B cell (primary cell): ENCODE measurements at regions not wholly inside any gene's neighbourhood (a gene's known extent, or its start where the extent isn't known, plus 50 kb on each side); places are given as distances from the start of the nearest gene placed in this dataset.

ENCODE experiments used
- ATAC-seq: fragments of 200-7000 bp; cut with Tn5 transposase; one replicate; pipeline ENCODE4 v1.10.0; 2021; ENCODE audit warnings: low read depth, mild to moderate bottlenecking, moderate number of reproducible peaks, moderate library complexity
- CTCF ChIA-PET: fragments of 350-600 bp; sonication (Branson Sonifier 250); formaldehyde crosslinking; loops from one replicate; lab custom pipeline; 2021; ENCODE audit warnings: antibody characterized with exemption, inconsistent platforms; lab: Charles Lee
- POLR2A ChIA-PET: fragments of 350-600 bp; sonication (Branson Sonifier 250); formaldehyde crosslinking; loops from one replicate; lab custom pipeline; 2021; ENCODE audit warnings: antibody characterized with exemption; lab: Charles Lee
- DNase-seq: peaks from one replicate; pipeline ENCODE4 v3.0.0; 2013
- H2AFZ ChIP-seq: 2 replicates; pipeline ENCODE4 v1.6.1; 2012; ENCODE audit warnings: mild to moderate bottlenecking, low read depth, low read length; ENCODE audit not compliant: insufficient read depth, poor library complexity, severe bottlenecking
- H3K27ac ChIP-seq, 2 donors: 1 replicate in 1 of 2; 2 replicates in 1 of 2; pipeline ENCODE4 v1.5.1; 2012 to 2013; ENCODE audit warnings: low read length in 2 of 2, mild to moderate bottlenecking in 2 of 2, moderate library complexity in 1 of 2
- H3K27me3 ChIP-seq, 4 experiments: fragments of 200-600 bp in 1 of 4; sonication (generic) in 1 of 4; replicated peaks in 1 of 4; 1 replicate in 2 of 4; 2 replicates in 2 of 4; pipeline versions ENCODE4 v1.6.1 to v1.7.0; 2013 to 2016; ENCODE audit warnings: low read length in 3 of 4, mild to moderate bottlenecking in 2 of 4, mixed read lengths in 1 of 4, moderate library complexity in 1 of 4; ENCODE audit not compliant: insufficient read depth in 4 of 4, control insufficient read depth in 3 of 4; ENCODE audit errors: control extremely low read depth in 1 of 4
- H3K36me3 ChIP-seq, 2 experiments: replicated peaks in 1 of 2; 1 replicate in 1 of 2; 2 replicates in 1 of 2; pipeline versions ENCODE4 v1.6.1 to v1.7.1; 2013; ENCODE audit warnings: low read length in 1 of 2; ENCODE audit not compliant: insufficient read depth in 2 of 2, control insufficient read depth in 1 of 2; ENCODE audit errors: control extremely low read depth in 1 of 2, extremely low read depth in 1 of 2
- H3K4me1 ChIP-seq, 2 donors: fragments of 200-600 bp in 1 of 2; sonication (generic) in 1 of 2; 1 replicate in 1 of 2; 2 replicates in 1 of 2; pipeline versions ENCODE4 v1.5.1 to v1.6.1; 2013 to 2017; ENCODE audit warnings: low read length in 2 of 2; ENCODE audit not compliant: control insufficient read depth in 2 of 2, insufficient read depth in 2 of 2
- H3K4me2 ChIP-seq: replicated peaks from 2 replicates; pipeline ENCODE3; 2012; ENCODE audit warnings: mild to moderate bottlenecking, low read depth, low read length; ENCODE audit not compliant: poor library complexity, severe bottlenecking
- H3K4me3 ChIP-seq, 5 experiments: fragments of 200-600 bp in 1 of 5; sonication (generic) in 1 of 5; 1 replicate in 3 of 5; 2 replicates in 2 of 5; pipeline versions ENCODE4 v1.5.1 to v1.7.0; 2011 to 2016; ENCODE audit warnings: low read length in 4 of 5, mild to moderate bottlenecking in 4 of 5, low read depth in 2 of 5, control low read depth in 1 of 5, moderate library complexity in 1 of 5; ENCODE audit not compliant: insufficient read depth in 1 of 5; ENCODE audit errors: control extremely low read depth in 1 of 5, extremely low read depth in 1 of 5
- H3K79me2 ChIP-seq: fragments of 200-600 bp; sonication (generic); one replicate; pipeline ENCODE4 v1.6.0; 2016; ENCODE audit warnings: low read length; ENCODE audit not compliant: control insufficient read depth, insufficient read depth
- H3K9ac ChIP-seq: fragments of 200-600 bp; sonication (generic); 2 replicates; pipeline ENCODE4 v1.6.1; 2017; ENCODE audit warnings: mild to moderate bottlenecking, low read length, moderate library complexity
- H3K9me3 ChIP-seq, 3 donors: one replicate each; pipeline versions ENCODE4 v1.6.1 to v1.7.1; 2013; ENCODE audit warnings: low read length in 2 of 3; ENCODE audit not compliant: control insufficient read depth in 2 of 3, insufficient read depth in 1 of 3; ENCODE audit errors: control extremely low read depth in 1 of 3
- H4K20me1 ChIP-seq: 2 replicates; pipeline ENCODE4 v1.6.0; 2012; ENCODE audit warnings: mild to moderate bottlenecking, low read length; ENCODE audit not compliant: insufficient read depth, control insufficient read depth, poor library complexity, severe bottlenecking
- H3K27ac Mint-ChIP-seq: one replicate; pipeline ENCODE4 v1.8.0; 2021; ENCODE audit warnings: mixed read lengths
- H3K27me3 Mint-ChIP-seq: one replicate; pipeline ENCODE4 v1.8.0; 2021; ENCODE audit warnings: mixed read lengths
- H3K4me1 Mint-ChIP-seq: one replicate; pipeline ENCODE4 v1.8.0; 2021; ENCODE audit warnings: mixed read lengths
- H3K4me3 Mint-ChIP-seq: one replicate; pipeline ENCODE4 v1.8.0; 2021; ENCODE audit warnings: mixed read lengths
- H3K9me3 Mint-ChIP-seq: one replicate; pipeline ENCODE4 v1.8.0; 2022; ENCODE audit warnings: mixed read lengths; ENCODE audit not compliant: insufficient read depth
- EZH2 ChIP-seq: IDR thresholded peaks from 2 replicates; pipeline ENCODE4 v1.6.1; 2012; ENCODE audit warnings: borderline replicate concordance, low read depth, mild to moderate bottlenecking, moderate library complexity, low read length; ENCODE audit not compliant: insufficient read depth, poor library complexity, severe bottlenecking
- WGBS: methylation state at CpG from one replicate; pipeline ENCODE4 v1.1.5; 2013; ENCODE audit warnings: missing lambda C conversion rate; ENCODE audit not compliant: insufficient coverage; 5-methylcytosine and 5-hydroxymethylcytosine counted together
- intact Hi-C: fragments of 100-400 bp; cut with micrococcal nuclease; formaldehyde crosslinking; loops from one replicate; pipeline ENCODE4 v1.10.0; 2022
- TF ChIP-seq, protein P1 (sequence below): fragments of 200-600 bp; IDR thresholded peaks from one replicate; pipeline ENCODE4 v1.8.0; 2022; ENCODE audit warnings: antibody characterized with exemption, mild to moderate bottlenecking

DNA sequence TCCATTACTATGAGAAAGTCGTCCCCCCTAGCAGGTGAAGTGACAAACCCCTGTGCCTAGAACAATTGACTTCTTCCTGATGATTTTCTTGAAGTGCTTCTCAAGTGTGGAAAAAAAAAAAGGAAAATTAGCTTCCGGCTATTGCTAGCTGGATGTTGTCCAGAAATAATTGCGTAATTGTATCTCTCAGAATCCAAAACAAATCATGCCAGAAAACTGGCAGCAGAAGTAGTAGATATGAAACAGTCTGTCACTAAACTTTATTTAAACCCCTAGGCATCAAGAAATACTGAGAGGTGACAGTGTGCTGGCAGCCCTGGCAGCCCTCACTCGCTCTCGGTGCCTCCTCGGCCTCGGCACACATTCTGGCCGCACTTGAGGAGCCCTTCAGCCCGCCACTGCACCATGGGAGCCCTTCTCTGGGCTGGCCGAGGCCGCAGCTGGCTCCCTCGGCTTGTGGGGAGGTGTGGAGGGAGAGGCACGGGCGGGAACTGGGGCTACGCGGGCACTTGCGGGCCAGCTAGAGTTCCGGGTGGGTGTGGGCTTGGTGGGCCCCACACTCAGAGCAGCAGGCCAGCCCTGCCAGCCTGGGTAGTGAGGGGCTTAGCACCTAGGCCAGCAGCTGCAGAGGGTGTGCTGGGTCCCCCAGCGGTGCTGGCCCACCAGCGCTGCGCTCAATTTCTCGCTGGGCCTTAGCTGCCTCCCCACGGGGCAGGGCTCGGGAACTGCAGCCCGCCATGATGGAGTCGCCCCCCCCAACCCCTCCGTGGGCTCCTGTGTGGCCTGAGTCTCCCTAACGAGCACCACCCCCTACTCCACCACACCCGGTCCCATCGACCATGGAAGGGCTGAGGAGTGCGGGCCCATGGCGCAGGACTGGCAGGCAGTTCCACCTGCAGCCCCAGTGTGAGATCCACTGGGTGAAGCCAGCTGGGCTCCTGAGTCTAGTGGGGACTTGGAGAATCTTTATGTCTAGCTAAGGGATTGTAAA, 80.5 kb upstream of the ABCA12 start:
- H3K27ac ChIP-seq = no peak overlapping the region
- CTCF ChIA-PET = no interaction called here

DNA sequence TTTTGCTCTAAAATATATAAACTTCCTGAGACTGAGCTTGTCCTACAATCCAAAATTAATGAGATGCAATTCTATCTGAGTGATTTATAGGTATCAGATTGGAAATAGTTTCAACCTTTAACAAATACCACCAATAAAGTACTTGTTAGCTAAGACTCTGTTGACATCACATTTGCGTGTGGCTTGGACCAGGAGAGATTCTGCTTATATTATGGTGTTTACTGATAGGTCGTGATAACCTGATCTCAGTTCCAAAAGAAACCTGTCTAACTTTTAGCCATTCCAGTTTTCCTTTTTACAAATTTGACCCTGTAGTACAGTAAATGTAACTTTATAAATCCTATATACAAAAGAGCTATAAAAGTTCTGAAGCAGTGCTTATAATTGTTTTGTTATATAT, 78.4 kb upstream of the ABCA12 start:
- no CpG with 5 or more reads among the region's 2 CpGs for WGBS
- no peaks in the 10 kb centered on the region for H3K4me1 Mint-ChIP-seq
- CTCF ChIA-PET = no interaction called here

More for the DNA sequence above, 80.5 kb upstream of the ABCA12 start:
- POLR2A ChIA-PET = no interaction called here
- Mint-ChIP-seq H3K4me3 (no peak overlapping the region), H3K27ac (no peak overlapping the region), H3K9me3 (no peaks in the 10 kb centered on the region), H3K4me1 (no peaks in the 10 kb centered on the region), H3K27me3 (no peaks in the 10 kb centered on the region)
- Histone ChIP-seq H3K79me2 (no peaks in the 10 kb centered on the region), H3K4me2 (no peak overlapping the region), H3K9me3 (peaks cover 0 to 12% (median 0%) of the 10 kb centered on the region in 3 donors), H3K4me3 (no peak overlapping the region), H3K4me1 (no peaks in the 10 kb centered on the region), H3K27me3 (no peaks in the 10 kb centered on the region), H4K20me1 (no peaks in the 10 kb centered on the region), H2AFZ (no peak overlapping the region), H3K36me3 (no peaks in the 10 kb centered on the region), H3K9ac (no peak overlapping the region)
- 88% methylated on average over 28 of the region's 32 CpGs for WGBS
- no peak for TF ChIP-seq EZH2
- TF ChIP-seq, protein P1, sequence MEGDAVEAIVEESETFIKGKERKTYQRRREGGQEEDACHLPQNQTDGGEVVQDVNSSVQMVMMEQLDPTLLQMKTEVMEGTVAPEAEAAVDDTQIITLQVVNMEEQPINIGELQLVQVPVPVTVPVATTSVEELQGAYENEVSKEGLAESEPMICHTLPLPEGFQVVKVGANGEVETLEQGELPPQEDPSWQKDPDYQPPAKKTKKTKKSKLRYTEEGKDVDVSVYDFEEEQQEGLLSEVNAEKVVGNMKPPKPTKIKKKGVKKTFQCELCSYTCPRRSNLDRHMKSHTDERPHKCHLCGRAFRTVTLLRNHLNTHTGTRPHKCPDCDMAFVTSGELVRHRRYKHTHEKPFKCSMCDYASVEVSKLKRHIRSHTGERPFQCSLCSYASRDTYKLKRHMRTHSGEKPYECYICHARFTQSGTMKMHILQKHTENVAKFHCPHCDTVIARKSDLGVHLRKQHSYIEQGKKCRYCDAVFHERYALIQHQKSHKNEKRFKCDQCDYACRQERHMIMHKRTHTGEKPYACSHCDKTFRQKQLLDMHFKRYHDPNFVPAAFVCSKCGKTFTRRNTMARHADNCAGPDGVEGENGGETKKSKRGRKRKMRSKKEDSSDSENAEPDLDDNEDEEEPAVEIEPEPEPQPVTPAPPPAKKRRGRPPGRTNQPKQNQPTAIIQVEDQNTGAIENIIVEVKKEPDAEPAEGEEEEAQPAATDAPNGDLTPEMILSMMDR = no peak
- no peak for ATAC-seq
- DNase-seq = no peak
- intact Hi-C loops = loop anchor here (5.0 kb wide), 1 partner anchor 1382 kb away; no protein-coding TSS in a partner anchor

More for the DNA sequence above, 78.4 kb upstream of the ABCA12 start:
- Histone ChIP-seq H3K9me3 (peaks cover 0 to 12% (median 0%) of the 10 kb centered on the region in 3 donors), H3K27ac (no peak overlapping the region), H3K4me1 (no peaks in the 10 kb centered on the region), H3K79me2 (no peaks in the 10 kb centered on the region), H3K4me2 (no peak overlapping the region), H3K9ac (no peak overlapping the region), H3K27me3 (no peaks in the 10 kb centered on the region), H2AFZ (no peak overlapping the region), H3K4me3 (no peak overlapping the region), H3K36me3 (no peaks in the 10 kb centered on the region), H4K20me1 (no peaks in the 10 kb centered on the region)
- DNase-seq (no peak), ATAC-seq (no peak)
- POLR2A ChIA-PET = no interaction called here
- no peak overlapping the region for H3K27ac Mint-ChIP-seq
- no peak overlapping the region for H3K4me3 Mint-ChIP-seq
- TF ChIP-seq EZH2 = no peak
- no peaks in the 10 kb centered on the region for H3K9me3 Mint-ChIP-seq
- intact Hi-C loops = loop anchor here (5.0 kb wide), 1 partner anchor 1380 kb away; no protein-coding TSS in a partner anchor
- no peaks in the 10 kb centered on the region for H3K27me3 Mint-ChIP-seq
